Stimulated activated CD4-positive, alpha-beta T cell treated with anti-CD3 and anti-CD28 coated beads, Interleukin-1b, Interleukin-23, amount 100 ng/mL, for 48 hours (primary cell): ENCODE measurements at regions not wholly inside any gene's neighbourhood (a gene's known extent, or its start where the extent isn't known, plus 50 kb on each side); places are given as distances from the start of the nearest gene placed in this dataset.
"Not testable (repeated sequence)": the region's sequence is repeated elsewhere in the genome, so short reads cannot be mapped to it uniquely, and the experiment has no call there.

Experiments
- DNase-seq: peaks from one replicate; pipeline ENCODE4 v3.0.0-alpha.2; 2020

DNA sequence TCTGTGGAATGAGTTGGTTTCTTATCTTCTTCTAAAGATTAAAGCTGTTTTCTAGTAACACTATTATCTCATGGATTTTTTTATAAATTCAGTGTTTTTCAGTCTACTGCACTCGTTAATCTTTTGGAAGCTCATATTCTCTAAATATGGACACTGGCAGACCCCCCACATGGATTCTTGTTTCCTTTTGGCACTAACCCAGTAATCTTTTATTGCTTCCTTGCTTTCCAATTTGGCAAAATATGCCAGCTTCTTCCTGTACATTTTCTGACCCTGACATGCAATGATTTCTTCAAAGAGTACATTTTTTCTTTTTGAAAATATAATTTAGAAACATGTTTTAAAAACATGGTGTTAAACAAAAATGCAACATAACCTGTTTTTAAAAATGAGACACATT is 474.2 kb upstream of the FTMT start:
- no peak for DNase-seq

DNA sequence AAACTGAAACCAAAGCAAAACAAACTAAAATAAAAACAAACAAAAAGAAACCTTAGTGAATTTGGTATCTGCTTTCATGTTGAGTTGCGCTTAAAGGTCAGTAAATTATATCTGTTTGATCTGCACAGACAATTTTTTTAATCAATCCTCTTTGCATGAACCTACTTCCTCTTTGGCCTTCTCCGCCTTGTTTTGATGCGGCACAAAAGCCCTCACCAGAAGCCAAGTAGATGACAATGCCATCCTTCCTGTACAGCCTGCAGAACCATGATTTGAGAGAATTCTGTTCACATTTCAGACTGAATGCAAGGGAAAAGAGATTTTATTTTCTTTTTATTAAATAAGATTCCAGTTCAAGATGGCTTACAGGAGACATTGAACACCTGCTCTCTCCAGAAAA is 473.6 kb upstream of the FTMT start:
- no peak for DNase-seq

DNA sequence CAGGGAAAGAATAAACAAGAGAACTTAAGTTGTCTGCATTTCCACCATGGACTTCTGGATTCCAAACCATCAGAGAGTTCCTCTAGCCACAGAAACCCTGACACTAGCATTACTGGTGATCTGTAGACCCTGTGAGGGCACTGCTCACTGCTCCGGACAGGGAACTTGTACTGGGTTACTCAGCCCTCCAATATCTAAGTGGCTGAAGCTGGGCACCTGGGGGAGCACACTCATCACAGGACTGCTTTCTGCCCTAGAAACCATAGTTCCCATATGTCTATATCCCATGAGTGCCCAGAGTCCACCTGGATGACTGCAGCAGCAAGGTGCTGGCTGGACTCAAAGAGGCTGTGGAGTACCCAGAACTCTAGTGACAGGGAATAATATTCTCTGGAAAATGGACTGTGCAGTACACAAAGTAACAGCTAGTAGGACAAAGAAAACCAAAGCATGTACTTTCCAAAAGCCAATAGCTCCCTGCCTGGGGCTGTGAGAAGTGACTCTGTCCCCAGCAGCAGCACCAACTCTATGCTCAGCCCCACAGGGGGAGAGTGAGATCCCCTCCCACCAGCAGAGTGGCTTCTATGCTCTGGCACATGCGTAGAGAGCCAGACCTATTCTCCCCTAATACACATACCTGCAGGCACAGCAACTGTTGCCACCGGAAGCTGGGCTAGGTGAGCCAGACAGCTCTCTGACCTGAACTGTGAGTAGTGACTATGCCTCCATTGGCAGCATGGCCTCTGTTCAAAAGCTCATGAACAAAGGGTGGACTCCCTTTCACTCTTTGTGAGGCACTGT is 472.9 kb upstream of the FTMT start:
- no peak for DNase-seq

DNA sequence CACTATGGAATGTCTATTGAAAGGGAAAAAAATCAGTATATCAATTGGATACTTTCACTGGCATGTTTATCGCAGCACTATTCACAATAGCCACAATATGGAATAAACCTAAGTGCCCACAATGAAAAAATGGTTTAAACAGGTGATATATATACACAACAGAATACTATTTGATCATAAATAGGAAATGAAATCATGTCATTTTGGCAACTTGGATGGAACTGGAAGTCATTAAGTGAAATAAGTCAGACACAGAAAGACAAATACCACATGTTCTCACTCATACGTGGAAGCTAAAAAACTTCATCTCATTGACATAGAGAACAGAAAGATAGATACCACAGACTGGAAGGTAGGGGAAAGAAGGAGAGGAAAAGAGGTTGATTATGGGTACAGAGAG is 471.6 kb upstream of the FTMT start:
- DNase-seq: no peak

DNA sequence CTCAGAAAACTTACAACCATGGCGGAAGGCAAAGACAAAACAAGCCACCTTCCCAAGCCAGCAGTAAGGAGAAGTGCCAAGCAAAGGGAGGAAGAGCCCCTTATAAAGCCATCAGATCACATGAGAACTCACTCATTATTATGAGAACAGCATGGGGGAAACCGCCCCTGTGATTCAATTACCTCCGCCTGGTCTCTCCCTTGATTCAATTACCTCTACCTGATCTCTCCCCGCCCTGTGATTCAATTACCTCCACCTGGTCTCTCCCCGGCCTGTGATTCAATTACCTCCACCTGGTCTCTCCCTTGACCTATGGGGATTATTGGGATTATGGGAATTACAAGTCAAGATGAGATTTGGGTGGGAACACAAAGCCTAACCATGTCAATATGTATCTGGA is 467.3 kb upstream of the FTMT start:
- DNase-seq: no peak

DNA sequence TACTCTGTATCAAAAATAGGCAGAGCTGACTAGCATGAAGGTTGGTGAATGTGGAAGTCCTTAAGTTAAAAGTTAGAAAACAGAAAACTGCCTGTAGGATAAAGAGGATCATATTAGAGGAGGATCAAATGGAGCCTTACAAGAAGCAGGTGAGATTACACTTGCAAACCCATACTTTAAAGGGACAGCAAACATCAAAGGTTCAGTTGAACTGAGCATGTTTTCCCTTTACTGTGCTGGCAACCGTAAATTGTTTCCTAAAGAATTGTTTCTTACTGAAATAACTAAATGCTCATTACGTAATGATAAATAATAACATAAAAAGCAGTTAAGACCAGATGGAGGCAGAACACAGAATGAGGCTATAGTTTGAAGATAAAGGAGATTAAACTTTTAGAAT is 465.3 kb upstream of the FTMT start:
- DNase-seq: no peak

DNA sequence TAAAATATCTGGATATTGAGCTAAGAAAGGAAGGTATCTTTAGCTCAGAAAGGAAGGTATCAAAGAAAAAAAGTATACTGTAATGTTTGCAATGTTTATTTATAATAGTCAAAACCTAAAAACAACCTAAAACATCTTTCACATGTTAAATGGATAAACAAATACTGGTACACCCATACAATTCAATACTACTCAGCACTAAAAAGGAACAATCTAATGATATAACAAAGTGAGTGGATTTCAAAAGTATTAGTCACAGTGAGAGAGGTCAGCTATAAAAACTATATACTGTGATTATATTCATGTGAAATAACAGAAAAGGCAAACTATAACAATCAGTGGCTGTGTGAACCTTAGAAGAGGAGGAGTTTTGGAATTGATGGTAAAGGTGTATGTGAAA is 455.0 kb upstream of the FTMT start:
- DNase-seq: no peak

DNA sequence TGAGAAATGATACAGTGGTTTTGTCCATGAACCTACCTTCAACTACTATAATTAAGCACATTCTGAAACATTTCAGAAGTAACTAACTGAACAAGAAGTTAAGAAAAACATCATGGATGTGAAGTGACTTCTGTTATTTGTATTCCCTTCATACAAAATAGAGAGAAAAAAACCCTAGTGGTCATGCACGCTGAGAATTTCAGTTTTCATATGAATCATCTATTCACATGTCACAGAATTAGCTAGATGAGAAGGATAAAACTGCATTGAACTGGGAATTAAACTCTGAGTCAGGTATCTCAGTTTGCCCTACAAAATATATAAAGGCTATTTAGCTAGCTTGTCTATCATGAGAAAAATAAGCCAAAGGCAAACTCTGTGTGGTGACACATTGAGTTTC is 451.8 kb upstream of the FTMT start:
- DNase-seq: no peak

DNA sequence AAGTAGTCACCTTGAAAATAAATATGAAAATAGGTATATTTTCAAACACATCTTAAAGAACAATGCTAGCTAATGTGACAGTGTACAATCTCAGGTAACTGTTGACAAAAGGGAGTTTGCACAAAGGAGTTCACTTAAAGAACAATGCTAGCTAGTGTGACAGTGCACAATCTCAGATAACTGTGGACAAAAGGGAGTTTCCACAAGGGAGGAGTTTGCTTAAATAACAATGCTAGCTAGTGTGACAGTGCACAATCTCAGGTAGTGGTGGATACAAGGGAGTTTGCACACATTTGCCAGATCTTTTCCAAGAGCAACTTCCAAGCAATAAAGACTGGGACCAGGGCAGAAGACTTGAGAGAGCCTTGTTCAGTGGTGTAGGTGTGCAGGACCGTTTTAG is 442.9 kb upstream of the FTMT start:
- no peak for DNase-seq

DNA sequence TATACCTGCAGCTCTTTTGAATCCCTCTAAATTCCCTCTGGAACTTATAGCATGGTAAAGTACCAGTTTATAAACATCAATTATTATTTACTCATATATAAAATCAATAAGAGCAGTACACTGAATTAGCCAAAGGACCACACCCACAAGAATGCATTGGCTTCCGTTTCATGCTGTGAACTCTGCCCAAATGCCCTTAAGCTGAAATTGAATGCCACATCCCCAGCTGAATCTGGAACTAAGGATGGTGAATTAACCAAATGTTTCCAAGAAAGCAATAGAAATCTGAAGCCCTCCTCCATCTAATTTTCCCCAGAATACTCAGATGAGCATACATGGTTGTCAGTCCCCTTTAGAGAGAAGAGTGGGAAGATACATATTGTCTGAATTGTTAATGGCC is 436.4 kb upstream of the FTMT start:
- no peak for DNase-seq

DNA sequence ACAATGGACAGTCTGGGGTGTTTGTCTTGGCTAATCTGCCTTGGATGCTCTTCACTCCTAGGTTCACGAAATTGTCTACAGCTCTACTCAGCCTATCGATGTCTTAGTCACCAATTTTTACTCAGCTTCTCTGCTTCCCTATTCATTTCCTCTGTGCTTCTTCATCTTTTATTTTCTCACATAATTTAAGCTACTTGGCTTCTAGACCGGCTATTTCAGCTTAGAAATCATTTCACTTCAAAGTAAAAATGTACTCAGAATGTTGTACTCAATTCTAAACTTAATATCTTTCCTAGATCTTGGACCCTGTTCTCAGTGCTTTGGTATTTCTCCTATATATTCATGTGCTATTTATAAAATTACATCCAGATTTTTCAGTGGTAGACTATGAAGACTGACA is 430.0 kb upstream of the FTMT start:
- DNase-seq: no peak

DNA sequence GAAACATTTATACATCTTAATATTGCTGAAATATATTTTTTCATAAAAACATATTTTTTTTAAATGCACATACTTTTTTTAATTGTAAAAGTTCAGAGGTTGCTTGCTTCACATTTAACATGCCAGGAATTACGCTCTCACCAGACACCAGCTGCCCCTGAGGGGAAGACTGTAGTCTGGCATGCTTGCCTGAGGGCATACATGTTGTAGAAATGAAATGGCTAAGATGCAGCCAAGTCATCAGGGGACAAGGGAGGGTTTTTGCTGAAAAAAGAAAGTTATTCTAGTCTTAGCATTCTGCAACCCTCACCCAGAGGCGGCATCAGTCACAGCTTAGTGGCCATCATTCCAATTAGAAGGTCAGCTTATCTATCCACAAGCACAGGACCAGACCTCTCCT is 426.7 kb upstream of the FTMT start:
- DNase-seq: no peak

DNA sequence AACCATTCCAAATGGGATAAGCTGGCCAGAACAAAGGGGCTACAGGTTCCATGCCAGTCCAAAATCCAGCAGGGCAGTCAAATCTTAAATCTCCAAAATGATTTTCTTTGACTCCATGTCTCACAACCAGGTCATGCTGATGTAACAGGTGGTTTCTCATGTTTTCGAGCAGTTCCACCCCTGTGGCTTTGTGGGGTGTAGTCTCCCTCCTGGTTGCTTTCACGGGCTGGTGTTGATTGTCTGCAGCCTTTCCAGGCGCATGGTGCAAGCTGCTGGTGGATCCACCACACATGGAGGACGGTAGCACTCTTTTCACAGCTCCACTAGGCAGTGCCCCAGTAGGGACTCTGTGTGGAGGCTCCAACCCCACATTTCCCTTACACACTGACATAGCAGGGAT is 425.5 kb upstream of the FTMT start:
- DNase-seq: no peak

DNA sequence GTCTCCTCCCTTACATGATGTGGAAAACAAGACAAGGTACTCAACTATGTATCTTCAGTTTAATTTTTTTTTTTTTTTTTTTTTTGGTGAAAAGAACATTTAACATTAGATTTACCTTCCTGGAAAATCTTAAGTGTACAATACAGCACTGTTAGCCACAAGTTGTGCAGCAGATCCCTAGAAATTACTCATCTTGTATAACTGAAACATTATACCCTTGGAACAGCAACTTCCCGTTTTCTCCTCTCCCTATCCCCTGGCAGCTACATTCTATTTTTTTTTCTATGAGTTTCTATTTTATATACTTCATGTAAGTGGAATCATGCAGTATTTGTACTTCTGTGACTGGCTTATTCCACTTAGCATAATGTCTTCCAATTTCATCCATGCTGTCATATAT is 421.9 kb upstream of the FTMT start:
- no peak for DNase-seq

DNA sequence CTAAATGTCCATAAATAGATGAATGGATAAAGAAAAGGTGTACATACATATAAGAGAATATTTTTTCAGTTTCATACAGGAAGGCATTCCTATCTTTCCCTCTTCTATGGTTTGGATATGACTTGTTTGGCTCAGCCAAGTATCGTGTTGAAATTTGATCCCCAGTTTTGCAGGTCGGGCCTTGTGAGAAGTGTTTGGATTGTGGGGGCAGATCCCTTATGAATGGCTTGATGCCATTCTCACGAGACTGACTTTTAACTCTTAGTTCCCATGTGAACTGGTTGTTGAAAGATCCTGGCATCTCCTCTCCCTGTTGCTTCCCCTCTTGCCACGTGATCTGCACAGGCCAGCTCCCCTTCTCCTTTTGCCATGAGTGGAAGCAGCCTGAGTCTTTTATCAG is 421.1 kb upstream of the FTMT start:
- no peak for DNase-seq

DNA sequence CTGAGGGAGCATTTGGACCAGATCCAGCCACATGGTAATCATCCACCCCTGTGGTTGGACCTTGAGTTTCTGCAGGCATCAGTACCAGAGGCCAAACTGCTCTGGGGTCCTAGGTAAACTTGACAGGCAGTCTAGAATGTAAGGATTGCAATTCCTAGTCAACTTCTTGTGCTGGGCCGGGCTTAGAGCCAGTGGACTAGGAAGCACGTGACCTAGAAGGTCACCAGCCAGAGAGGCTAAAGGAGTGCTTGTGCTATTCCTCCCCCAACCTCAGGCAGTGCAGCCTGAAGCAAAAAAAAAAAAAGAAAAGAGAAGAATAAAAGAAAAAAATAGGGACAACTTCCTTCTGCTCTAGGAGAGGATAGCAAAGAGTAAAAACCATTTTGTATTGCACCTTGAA is 406.2 kb upstream of the FTMT start:
- DNase-seq: no peak

DNA sequence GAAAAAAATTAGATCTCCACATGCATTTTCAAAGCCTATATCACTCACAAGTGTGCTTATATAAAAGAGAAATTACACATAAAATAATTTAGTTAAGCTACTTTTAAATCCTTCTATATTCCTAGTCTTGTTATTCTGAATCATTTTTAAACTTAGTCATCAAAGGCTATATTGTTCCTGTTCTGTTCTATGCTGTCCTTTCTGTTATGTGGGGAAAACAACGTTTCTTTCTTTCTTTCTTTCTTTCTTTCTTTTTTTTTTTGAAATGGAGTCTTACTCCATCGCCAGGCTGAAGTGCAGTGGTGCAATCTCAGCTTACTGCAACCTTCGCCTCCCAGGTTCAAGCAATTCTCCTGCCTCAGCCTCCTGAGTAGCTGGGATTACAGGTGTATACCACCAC is 389.2 kb upstream of the FTMT start:
- DNase-seq: no peak

DNA sequence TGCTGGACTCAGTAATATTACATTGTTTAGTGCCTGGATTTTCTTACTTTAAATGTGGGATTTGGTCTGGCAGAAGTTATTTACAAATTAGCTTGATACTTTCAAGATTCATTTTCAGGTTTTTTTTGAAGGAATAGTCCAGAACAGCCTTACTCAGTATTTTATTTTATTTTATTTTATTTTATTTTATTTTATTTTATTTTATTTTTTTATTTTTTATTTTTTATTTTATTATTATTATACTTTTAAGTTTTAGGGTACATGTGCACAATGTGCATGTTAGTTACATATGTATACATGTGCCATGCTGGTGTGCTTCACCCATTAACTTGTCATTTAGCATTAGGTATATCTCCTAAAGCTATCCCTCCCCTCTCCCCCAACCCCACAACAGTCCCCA is 380.5 kb upstream of the FTMT start:
- not testable (repeated sequence) for DNase-seq

DNA sequence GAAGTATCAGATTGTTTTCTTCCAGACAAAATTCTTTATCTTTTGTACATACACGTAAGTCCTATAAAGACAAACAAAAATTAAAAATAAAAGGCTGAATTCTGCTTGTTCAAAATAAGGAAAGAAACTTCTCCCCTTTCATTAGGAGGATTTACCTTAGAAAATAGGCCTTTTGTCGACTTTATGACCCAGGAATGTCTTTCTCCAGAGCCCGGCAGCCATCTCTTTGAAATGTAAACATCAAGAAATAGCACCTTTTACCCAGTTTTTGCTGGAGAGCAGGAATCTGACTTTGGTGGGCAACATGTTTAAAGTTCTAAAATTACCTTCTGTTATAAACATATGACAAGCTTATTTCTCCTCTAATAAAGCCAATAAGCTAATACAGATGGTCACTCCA is 373.0 kb upstream of the FTMT start:
- DNase-seq: no peak

DNA sequence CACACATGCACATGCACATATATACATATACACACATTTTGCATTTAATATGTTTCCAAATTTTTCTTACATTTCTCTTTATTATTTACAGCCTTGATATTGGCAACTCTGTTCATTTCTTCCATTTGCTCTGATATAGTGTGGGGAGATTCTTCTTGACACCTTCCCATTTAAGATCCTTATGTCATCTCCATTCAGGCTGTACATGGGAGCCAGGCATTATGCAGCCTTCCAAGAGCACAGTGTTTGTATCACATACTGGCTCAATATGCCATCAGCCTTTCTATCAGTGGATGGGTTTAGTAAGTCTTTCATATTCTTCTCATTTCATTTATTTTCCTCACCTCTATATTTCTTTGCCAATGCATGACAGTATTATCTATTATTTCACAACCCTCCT is 372.3 kb upstream of the FTMT start:
- DNase-seq: no peak

DNA sequence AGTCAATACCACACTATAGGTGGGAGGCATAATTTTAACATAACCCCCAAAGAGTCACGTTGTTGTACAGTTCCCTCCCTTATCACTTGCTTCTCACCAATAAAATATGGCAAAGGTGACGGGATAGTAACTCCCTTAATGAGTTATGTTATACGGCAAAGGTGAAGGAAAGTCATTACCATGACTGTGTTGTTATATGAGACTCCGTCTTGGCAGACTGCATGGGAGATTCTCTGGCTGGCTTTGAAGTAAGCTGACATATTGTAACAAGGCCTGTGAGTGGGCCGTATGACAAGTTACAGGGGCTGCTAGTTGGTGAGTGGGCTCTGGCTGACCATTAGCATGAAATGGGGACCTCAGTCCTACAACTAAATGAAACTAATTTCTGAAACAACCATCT is 366.4 kb upstream of the FTMT start:
- no peak for DNase-seq

DNA sequence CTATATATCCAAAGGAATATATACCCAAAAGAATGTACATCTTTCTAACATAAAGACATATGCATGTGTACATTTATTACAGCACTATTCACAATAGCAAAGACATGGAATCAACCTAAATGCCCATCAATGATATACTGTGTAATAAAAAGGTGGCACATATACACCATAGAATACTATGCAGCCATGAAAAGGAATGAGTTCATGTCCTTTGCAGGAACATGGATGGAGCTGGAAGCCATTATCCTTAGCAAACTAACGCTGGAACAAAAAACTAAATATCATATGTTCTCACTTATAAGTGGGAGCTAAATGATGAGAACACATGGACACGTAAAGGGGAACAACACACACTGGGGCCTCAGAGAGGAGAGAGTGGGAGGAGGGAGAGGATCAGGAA is 365.7 kb upstream of the FTMT start:
- not testable (repeated sequence) for DNase-seq

DNA sequence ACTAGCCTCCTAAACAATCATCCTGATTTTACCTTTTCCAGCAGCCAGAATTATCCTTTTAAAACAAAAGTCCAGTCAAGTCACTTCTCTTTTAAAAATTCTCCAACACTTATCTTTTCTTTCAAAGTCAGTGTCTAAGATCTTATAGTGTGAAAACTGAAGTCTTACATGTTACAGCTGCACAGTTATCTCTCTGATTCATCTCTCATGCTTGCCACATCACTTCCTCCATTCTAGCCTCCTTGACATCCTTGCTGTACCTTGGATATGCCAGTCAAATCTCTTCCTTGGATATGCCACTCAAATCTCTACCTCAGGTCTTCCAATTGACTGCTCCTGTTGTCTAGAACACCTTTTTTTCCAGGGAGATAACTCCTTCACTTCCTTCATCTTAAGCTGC is 361.7 kb upstream of the FTMT start:
- DNase-seq: no peak

DNA sequence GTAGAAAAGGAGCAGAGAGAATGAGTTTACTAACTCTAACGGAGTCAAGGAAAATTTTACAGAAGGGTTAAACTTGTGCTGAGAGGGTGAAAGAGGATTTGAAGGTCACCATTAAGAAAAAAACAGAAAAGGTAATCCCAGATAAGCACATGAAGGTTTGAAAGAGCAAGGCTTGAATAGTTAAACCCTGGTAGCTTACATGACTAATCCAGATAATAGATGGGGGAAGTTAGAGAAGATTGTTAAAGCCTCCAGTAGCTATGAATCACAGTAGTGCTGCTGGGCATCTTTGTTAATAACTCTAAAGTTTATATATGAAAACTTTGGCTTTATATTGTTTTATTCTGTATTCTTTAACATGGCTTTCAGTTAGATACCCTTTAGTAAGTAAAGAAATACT is 354.5 kb upstream of the FTMT start:
- DNase-seq: no peak

DNA sequence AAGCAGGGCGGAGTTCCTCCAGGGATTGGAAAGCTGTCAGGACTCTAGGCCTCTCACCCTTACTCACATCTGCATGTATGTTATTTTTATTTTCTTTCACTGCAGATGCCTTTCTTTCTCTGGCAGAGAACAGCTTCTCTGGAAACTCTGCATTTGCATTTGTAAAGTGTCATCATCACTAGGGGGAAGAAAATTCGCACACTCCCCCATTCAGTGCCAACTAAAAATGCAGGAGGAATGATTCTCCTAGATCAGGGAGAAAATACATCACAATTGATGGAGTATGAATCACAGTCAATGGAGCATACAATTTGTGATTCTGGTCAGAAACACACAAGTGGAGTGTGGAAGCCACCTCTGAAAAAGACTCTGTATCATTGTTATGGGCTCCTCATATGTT is 351.4 kb upstream of the FTMT start:
- no peak for DNase-seq
